ENCODE measurements at regions not wholly inside any gene's neighbourhood (a gene's known extent, or its start where the extent isn't known, plus 50 kb on each side); places are given as distances from the start of the nearest gene placed in this dataset.

DNA sequence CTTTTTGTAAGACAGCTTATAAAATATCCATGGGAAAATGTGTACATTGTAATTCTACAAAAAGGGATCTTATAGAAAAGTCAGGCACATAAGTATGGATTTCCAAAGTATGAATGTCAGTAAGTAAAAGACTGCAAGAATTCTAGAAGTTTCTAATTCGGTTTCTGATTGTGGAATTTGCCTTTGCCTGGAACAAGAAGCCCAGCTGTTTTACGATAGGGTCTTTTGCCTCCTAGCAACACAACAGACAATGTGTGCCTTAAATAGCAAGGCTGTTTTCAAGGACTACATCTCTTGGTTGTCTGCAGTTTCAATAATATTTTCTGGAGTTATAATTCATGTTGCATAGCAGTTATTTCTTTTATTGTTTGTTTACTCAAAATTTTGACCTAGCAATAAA, 312.9 kb downstream of the MTX2 start:
- TF ChIP-seq, protein P1, sequence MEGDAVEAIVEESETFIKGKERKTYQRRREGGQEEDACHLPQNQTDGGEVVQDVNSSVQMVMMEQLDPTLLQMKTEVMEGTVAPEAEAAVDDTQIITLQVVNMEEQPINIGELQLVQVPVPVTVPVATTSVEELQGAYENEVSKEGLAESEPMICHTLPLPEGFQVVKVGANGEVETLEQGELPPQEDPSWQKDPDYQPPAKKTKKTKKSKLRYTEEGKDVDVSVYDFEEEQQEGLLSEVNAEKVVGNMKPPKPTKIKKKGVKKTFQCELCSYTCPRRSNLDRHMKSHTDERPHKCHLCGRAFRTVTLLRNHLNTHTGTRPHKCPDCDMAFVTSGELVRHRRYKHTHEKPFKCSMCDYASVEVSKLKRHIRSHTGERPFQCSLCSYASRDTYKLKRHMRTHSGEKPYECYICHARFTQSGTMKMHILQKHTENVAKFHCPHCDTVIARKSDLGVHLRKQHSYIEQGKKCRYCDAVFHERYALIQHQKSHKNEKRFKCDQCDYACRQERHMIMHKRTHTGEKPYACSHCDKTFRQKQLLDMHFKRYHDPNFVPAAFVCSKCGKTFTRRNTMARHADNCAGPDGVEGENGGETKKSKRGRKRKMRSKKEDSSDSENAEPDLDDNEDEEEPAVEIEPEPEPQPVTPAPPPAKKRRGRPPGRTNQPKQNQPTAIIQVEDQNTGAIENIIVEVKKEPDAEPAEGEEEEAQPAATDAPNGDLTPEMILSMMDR (IDR thresholded peaks at IDR 0.05) = no peak
- no peak for TF ChIP-seq POLR2A (IDR thresholded peaks at IDR 0.05)

All from Peyer's patch (tissue), 4 donors.